ENCODE measurements at regions not wholly inside any gene's neighbourhood (a gene's known extent, or its start where the extent isn't known, plus 50 kb on each side); places are given as distances from the start of the nearest gene placed in this dataset.

DNA sequence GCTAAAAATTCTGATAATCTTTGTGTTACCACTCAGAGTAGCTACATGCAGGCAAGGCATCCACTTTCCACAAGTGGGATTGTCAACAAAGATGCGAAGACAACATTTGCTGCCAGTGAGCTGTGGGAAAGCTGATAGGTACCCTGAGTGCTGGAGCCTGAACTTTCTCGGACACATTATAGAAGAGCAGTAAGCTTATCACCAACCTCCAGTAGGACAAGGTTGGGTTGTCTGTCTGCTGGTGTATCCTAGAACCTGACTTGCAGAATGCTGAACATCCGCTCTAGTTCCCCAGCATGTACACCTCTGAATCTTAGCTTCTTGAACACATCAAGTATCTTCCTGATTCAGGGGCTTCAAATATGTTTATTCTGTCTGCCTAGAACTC is 103.8 kb upstream of the PPM1H start:
- TF ChIP-seq, protein P1, sequence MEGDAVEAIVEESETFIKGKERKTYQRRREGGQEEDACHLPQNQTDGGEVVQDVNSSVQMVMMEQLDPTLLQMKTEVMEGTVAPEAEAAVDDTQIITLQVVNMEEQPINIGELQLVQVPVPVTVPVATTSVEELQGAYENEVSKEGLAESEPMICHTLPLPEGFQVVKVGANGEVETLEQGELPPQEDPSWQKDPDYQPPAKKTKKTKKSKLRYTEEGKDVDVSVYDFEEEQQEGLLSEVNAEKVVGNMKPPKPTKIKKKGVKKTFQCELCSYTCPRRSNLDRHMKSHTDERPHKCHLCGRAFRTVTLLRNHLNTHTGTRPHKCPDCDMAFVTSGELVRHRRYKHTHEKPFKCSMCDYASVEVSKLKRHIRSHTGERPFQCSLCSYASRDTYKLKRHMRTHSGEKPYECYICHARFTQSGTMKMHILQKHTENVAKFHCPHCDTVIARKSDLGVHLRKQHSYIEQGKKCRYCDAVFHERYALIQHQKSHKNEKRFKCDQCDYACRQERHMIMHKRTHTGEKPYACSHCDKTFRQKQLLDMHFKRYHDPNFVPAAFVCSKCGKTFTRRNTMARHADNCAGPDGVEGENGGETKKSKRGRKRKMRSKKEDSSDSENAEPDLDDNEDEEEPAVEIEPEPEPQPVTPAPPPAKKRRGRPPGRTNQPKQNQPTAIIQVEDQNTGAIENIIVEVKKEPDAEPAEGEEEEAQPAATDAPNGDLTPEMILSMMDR (IDR thresholded peaks at IDR 0.05), result no peak
- no peak overlapping the region for H3K4me3 ChIP-seq
- no peaks in the 10 kb centered on the region for H3K4me1 ChIP-seq
- no peaks in the 10 kb centered on the region for H3K9me3 ChIP-seq
- DNase-seq (ENCODE audit: low spot score), result no peak
- no peak overlapping the region for H3K27ac ChIP-seq
- no peaks in the 10 kb centered on the region for H3K36me3 ChIP-seq
- no peaks in the 10 kb centered on the region for H3K27me3 ChIP-seq

DNA sequence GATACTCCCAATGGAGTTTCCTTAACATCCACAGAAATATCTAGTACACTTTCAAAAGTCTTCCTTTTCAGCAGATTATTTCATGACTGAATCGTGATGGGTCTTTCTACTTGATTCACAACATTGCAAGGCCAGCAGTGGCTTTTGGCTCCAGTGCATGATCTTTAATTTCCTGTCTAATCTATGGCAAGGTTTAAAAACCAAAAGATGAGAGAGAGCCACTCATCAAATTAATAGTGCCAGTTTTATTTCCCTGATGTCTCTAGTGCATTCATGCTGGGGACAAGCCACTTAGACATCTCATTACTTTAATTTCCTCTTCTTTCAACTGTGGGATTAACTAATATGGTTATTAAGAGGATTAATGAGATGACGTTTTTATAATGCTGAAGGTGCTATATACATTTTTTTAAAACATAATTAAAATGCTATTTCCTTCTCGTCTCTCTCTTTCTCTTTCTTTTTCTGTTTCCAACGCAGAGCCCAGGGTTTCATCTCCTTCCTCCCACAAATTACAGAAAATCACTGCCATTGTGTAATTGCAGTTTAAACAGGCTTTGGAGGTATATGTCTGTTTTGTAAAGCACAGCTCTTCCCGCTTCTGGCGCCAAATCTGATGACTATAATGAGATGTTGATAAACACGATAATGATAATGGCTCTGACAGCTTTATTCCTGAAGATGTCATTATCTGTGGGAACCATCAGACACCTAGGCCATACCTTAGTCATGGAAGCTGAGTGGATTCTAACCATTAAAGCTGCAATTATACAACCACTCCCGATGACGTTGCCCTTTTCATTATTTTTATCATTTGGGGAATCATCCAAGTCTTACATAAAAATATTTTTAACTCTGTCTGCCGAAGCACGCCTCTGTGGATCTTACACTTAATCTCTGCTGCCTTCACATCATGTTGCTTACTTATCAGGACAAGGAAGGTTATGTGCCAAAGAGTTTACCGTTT is 103.1 kb upstream of the PPM1H start:
- no peaks in the 10 kb centered on the region for H3K36me3 ChIP-seq
- TF ChIP-seq, protein P1 (IDR thresholded peaks at IDR 0.05), result no peak
- no peaks in the 10 kb centered on the region for H3K9me3 ChIP-seq
- H3K4me3 ChIP-seq, result no peak overlapping the region
- H3K4me1 ChIP-seq, result no peaks in the 10 kb centered on the region
- no peaks in the 10 kb centered on the region for H3K27me3 ChIP-seq
- no peak overlapping the region for H3K27ac ChIP-seq
- no peak for DNase-seq (ENCODE audit: low spot score)

DNA sequence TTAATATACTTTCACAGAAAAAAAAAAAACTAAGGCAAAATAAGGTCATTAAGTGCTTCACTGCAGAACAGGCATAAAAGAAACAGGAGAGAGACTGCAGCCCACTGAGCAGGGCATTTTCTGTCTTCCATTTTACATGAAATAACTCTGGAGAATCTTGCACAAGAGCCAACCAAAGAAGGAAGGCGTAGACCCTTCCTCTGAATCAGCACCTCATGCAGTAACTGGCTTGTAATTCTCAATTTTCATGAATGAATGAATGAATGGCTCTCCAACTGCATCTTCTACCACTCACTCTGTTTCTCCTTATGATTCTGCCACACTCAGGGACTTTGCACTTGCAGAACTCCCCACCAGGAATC is 102.0 kb upstream of the PPM1H start:
- no peak overlapping the region for H3K4me3 ChIP-seq
- H3K27ac ChIP-seq, result no peak overlapping the region
- TF ChIP-seq, protein P1 (IDR thresholded peaks at IDR 0.05), result no peak
- no peaks in the 10 kb centered on the region for H3K9me3 ChIP-seq
- H3K36me3 ChIP-seq, result no peaks in the 10 kb centered on the region
- no peaks in the 10 kb centered on the region for H3K4me1 ChIP-seq
- DNase-seq (ENCODE audit: low spot score), result no peak
- H3K27me3 ChIP-seq, result no peaks in the 10 kb centered on the region

DNA sequence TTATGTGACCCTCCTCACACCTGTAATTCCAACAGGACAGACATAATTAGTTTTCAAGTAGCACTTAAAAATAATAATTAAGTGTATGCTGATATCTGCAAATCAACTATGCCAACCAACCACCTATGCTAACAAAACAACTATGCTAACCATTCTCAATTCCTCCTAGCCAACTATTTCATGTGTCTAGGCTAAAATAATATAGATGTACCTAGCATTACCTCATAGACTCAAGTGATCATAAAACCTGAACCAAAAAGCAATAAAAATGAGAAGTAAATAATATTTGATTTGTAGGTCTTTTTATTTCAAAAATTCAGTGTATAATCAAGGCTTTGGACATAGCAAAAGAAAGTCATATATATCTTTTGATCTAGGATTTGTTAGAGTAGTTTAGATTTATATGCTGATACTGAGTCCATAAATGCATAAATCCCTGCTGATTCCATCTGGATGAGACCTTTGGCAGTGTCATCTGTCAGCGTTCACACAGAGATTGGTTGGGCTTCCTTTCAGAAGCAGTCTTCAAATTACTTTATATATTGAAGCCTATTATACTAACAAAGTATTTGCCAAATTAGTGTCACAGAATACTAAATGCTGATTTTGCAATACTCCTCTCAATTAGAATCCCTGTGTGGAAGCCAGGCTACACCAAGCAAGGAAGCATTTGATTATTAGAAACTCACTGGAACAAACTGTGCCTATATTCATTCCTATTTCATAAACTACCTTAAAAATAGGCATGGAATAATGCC is 101.4 kb upstream of the PPM1H start:
- Histone ChIP-seq H3K9me3 (no peaks in the 10 kb centered on the region), H3K27me3 (no peaks in the 10 kb centered on the region), H3K4me3 (no peak overlapping the region), H3K27ac (no peak overlapping the region), H3K4me1 (no peaks in the 10 kb centered on the region), H3K36me3 (no peaks in the 10 kb centered on the region)
- DNase-seq (ENCODE audit: low spot score), result no peak
- TF ChIP-seq, protein P1 (IDR thresholded peaks at IDR 0.05), result no peak

DNA sequence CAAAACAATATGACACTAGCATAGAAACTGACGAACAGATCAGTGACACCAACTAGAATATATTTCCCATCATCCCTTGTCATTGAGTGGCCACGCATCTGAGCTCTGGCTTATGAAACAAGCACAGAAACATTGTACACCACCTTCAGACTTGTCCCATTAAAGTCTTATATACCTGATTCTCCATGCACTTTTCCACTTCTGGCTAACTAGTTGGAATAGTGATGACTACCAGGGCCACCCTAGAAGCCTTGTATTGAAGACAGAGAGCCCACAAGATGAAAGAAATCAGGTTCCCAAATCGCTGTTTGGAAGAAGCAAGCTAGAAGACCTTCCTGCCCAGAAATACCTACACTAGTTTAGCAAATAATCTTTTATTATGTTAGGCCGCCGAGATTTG is 99.7 kb upstream of the PPM1H start:
- H3K4me1 ChIP-seq, result no peaks in the 10 kb centered on the region
- no peak overlapping the region for H3K4me3 ChIP-seq
- no peaks in the 10 kb centered on the region for H3K36me3 ChIP-seq
- no peaks in the 10 kb centered on the region for H3K9me3 ChIP-seq
- no peak overlapping the region for H3K27ac ChIP-seq
- TF ChIP-seq, protein P1 (IDR thresholded peaks at IDR 0.05), result no peak
- DNase-seq (ENCODE audit: low spot score), result no peak
- H3K27me3 ChIP-seq, result no peaks in the 10 kb centered on the region
